GM21390 (cell line): ENCODE measurements at regions not wholly inside any gene's neighbourhood (a gene's known extent, or its start where the extent isn't known, plus 50 kb on each side); places are given as distances from the start of the nearest gene placed in this dataset.

Experiments
- ATAC-seq: cut with Tn5 transposase; IDR thresholded peaks from one replicate; pipeline ENCODE4 v1.9.1; 2021; ENCODE audit not compliant: unreplicated experiment

- ATAC-seq = no peak
Measured at GRCh38 chr10:57222603-57223002, 861.5 kb upstream of the ZWINT start.

- ATAC-seq = no peak
Measured at GRCh38 chr10:57222129-57222528, 861.1 kb upstream of the ZWINT start.

- ATAC-seq = no peak
Measured at GRCh38 chr10:57221674-57222073, 860.6 kb upstream of the ZWINT start.

GRCh38 chr10:57218382-57218781 is 857.3 kb upstream of the ZWINT start:
- no peak for ATAC-seq

GRCh38 chr10:57202356-57202755 is 841.3 kb upstream of the ZWINT start:
- no peak for ATAC-seq

- no peak for ATAC-seq
Measured at GRCh38 chr10:57188846-57189245, 827.8 kb upstream of the ZWINT start.

GRCh38 chr10:57186201-57186600 is 825.1 kb upstream of the ZWINT start:
- ATAC-seq = no peak

GRCh38 chr10:57169597-57169996 is 808.5 kb upstream of the ZWINT start:
- ATAC-seq = no peak

- no peak for ATAC-seq
Measured at GRCh38 chr10:57168611-57169240, 807.7 kb upstream of the ZWINT start.

- ATAC-seq = no peak
Measured at GRCh38 chr10:57165671-57166070, 804.6 kb upstream of the ZWINT start.

- ATAC-seq = no peak
Measured at GRCh38 chr10:57162231-57162630, 801.2 kb upstream of the ZWINT start.

- ATAC-seq = no peak
Measured at GRCh38 chr10:57161157-57161556, 800.1 kb upstream of the ZWINT start.

- peak; percentile 76 for ATAC-seq
Measured at GRCh38 chr10:57145548-57145947, 784.5 kb upstream of the ZWINT start.

- no peak for ATAC-seq
Measured at GRCh38 chr10:57142925-57143576, 782.0 kb upstream of the ZWINT start.

GRCh38 chr10:57141708-57142107 is 780.6 kb upstream of the ZWINT start:
- ATAC-seq = no peak

- no peak for ATAC-seq
Measured at GRCh38 chr10:57119684-57120083, 758.6 kb upstream of the ZWINT start.

- ATAC-seq = no peak
Measured at GRCh38 chr10:57113545-57113944, 752.5 kb upstream of the ZWINT start.

GRCh38 chr10:57102236-57102635 is 741.2 kb upstream of the ZWINT start:
- ATAC-seq = no peak

GRCh38 chr10:57098146-57098545 is 737.1 kb upstream of the ZWINT start:
- no peak for ATAC-seq

GRCh38 chr10:57096044-57096443 is 735.0 kb upstream of the ZWINT start:
- ATAC-seq = no peak

- no peak for ATAC-seq
Measured at GRCh38 chr10:57094965-57095364, 733.9 kb upstream of the ZWINT start.

GRCh38 chr10:57094083-57094482 is 733.0 kb upstream of the ZWINT start:
- no peak for ATAC-seq

- ATAC-seq = no peak
Measured at GRCh38 chr10:57053530-57053929, 692.5 kb upstream of the ZWINT start.
